ENCODE measurements at regions not wholly inside any gene's neighbourhood (a gene's known extent, or its start where the extent isn't known, plus 50 kb on each side); places are given as distances from the start of the nearest gene placed in this dataset.

GRCh38 chr5:4802044-4802443, 338.1 kb upstream of the ADAMTS16 start:
- no peak overlapping the region for H3K4me3 ChIP-seq (ENCODE audit: low read length in 2 of 2)
- peaks cover 0 to 3% of the 10 kb centered on the region in 2 donors for H3K9me3 ChIP-seq (ENCODE audit: control insufficient read depth in 2 of 2, low read length in 2 of 2)
- no peak overlapping the region for H3K27ac ChIP-seq (ENCODE audit: low read depth in 2 of 2, low read length in 2 of 2)
- no peaks in the 10 kb centered on the region for H3K27me3 ChIP-seq (ENCODE audit: control insufficient read depth in 2 of 2, insufficient read depth in 2 of 2, low read length in 2 of 2)
- no peak overlapping the region for H3K9ac ChIP-seq (ENCODE audit: low read depth in 1 of 2, low read length in 2 of 2)
- no peaks in the 10 kb centered on the region for H3K4me1 ChIP-seq (ENCODE audit: control insufficient read depth in 2 of 2, insufficient read depth in 2 of 2, low read length in 2 of 2)
- no peaks in the 10 kb centered on the region for H3K36me3 ChIP-seq (ENCODE audit: control insufficient read depth in 2 of 2, insufficient read depth in 2 of 2, low read length in 2 of 2)

- Histone ChIP-seq H3K27ac (ENCODE audit: low read depth in 2 of 2, low read length in 2 of 2) (no peak overlapping the region), H3K4me3 (ENCODE audit: low read length in 2 of 2) (no peak overlapping the region), H3K9ac (ENCODE audit: low read depth in 1 of 2, low read length in 2 of 2) (no peak overlapping the region), H3K9me3 (ENCODE audit: control insufficient read depth in 2 of 2, low read length in 2 of 2) (peaks cover 0 to 4% of the 10 kb centered on the region in 2 donors), H3K4me1 (ENCODE audit: control insufficient read depth in 2 of 2, insufficient read depth in 2 of 2, low read length in 2 of 2) (no peaks in the 10 kb centered on the region), H3K27me3 (ENCODE audit: control insufficient read depth in 2 of 2, insufficient read depth in 2 of 2, low read length in 2 of 2) (no peaks in the 10 kb centered on the region), H3K36me3 (ENCODE audit: control insufficient read depth in 2 of 2, insufficient read depth in 2 of 2, low read length in 2 of 2) (no peaks in the 10 kb centered on the region)
These were observed 335.3 kb upstream of the ADAMTS16 start for GRCh38 chr5:4804691-4805360.

GRCh38 chr5:4815002-4815401, 325.1 kb upstream of the ADAMTS16 start:
- Histone ChIP-seq H3K36me3 (ENCODE audit: control insufficient read depth in 2 of 2, insufficient read depth in 2 of 2, low read length in 2 of 2) (no peaks in the 10 kb centered on the region), H3K9me3 (ENCODE audit: control insufficient read depth in 2 of 2, low read length in 2 of 2) (no peaks in the 10 kb centered on the region), H3K4me3 (ENCODE audit: low read length in 2 of 2) (no peak overlapping the region), H3K9ac (ENCODE audit: low read depth in 1 of 2, low read length in 2 of 2) (no peak overlapping the region), H3K4me1 (ENCODE audit: control insufficient read depth in 2 of 2, insufficient read depth in 2 of 2, low read length in 2 of 2) (no peaks in the 10 kb centered on the region), H3K27ac (ENCODE audit: low read depth in 2 of 2, low read length in 2 of 2) (no peak overlapping the region), H3K27me3 (ENCODE audit: control insufficient read depth in 2 of 2, insufficient read depth in 2 of 2, low read length in 2 of 2) (no peaks in the 10 kb centered on the region)

GRCh38 chr5:4817767-4818166, 322.4 kb upstream of the ADAMTS16 start:
- H3K9me3 ChIP-seq (ENCODE audit: control insufficient read depth in 2 of 2, low read length in 2 of 2): no peaks in the 10 kb centered on the region
- no peaks in the 10 kb centered on the region for H3K36me3 ChIP-seq (ENCODE audit: control insufficient read depth in 2 of 2, insufficient read depth in 2 of 2, low read length in 2 of 2)
- H3K27ac ChIP-seq (ENCODE audit: low read depth in 2 of 2, low read length in 2 of 2): no peak overlapping the region
- no peaks in the 10 kb centered on the region for H3K4me1 ChIP-seq (ENCODE audit: control insufficient read depth in 2 of 2, insufficient read depth in 2 of 2, low read length in 2 of 2)
- no peak overlapping the region for H3K4me3 ChIP-seq (ENCODE audit: low read length in 2 of 2)
- no peaks in the 10 kb centered on the region for H3K27me3 ChIP-seq (ENCODE audit: control insufficient read depth in 2 of 2, insufficient read depth in 2 of 2, low read length in 2 of 2)
- no peak overlapping the region for H3K9ac ChIP-seq (ENCODE audit: low read depth in 1 of 2, low read length in 2 of 2)

- Histone ChIP-seq H3K4me1 (ENCODE audit: control insufficient read depth in 2 of 2, insufficient read depth in 2 of 2, low read length in 2 of 2) (no peaks in the 10 kb centered on the region), H3K9me3 (ENCODE audit: control insufficient read depth in 2 of 2, low read length in 2 of 2) (no peaks in the 10 kb centered on the region), H3K4me3 (ENCODE audit: low read length in 2 of 2) (no peak overlapping the region), H3K36me3 (ENCODE audit: control insufficient read depth in 2 of 2, insufficient read depth in 2 of 2, low read length in 2 of 2) (no peaks in the 10 kb centered on the region), H3K27ac (ENCODE audit: low read depth in 2 of 2, low read length in 2 of 2) (no peak overlapping the region), H3K9ac (ENCODE audit: low read depth in 1 of 2, low read length in 2 of 2) (no peak overlapping the region), H3K27me3 (ENCODE audit: control insufficient read depth in 2 of 2, insufficient read depth in 2 of 2, low read length in 2 of 2) (no peaks in the 10 kb centered on the region)
These were observed 308.8 kb upstream of the ADAMTS16 start for GRCh38 chr5:4831325-4831724.

GRCh38 chr5:4832471-4832870, 307.7 kb upstream of the ADAMTS16 start:
- Histone ChIP-seq H3K27me3 (ENCODE audit: control insufficient read depth in 2 of 2, insufficient read depth in 2 of 2, low read length in 2 of 2) (no peaks in the 10 kb centered on the region), H3K9me3 (ENCODE audit: control insufficient read depth in 2 of 2, low read length in 2 of 2) (no peaks in the 10 kb centered on the region), H3K36me3 (ENCODE audit: control insufficient read depth in 2 of 2, insufficient read depth in 2 of 2, low read length in 2 of 2) (no peaks in the 10 kb centered on the region), H3K4me3 (ENCODE audit: low read length in 2 of 2) (no peak overlapping the region), H3K4me1 (ENCODE audit: control insufficient read depth in 2 of 2, insufficient read depth in 2 of 2, low read length in 2 of 2) (no peaks in the 10 kb centered on the region), H3K27ac (ENCODE audit: low read depth in 2 of 2, low read length in 2 of 2) (no peak overlapping the region), H3K9ac (ENCODE audit: low read depth in 1 of 2, low read length in 2 of 2) (no peak overlapping the region)

GRCh38 chr5:4833104-4833738, 306.9 kb upstream of the ADAMTS16 start:
- Histone ChIP-seq H3K27me3 (ENCODE audit: control insufficient read depth in 2 of 2, insufficient read depth in 2 of 2, low read length in 2 of 2) (no peaks in the 10 kb centered on the region), H3K4me1 (ENCODE audit: control insufficient read depth in 2 of 2, insufficient read depth in 2 of 2, low read length in 2 of 2) (no peaks in the 10 kb centered on the region), H3K27ac (ENCODE audit: low read depth in 2 of 2, low read length in 2 of 2) (no peak overlapping the region), H3K9ac (ENCODE audit: low read depth in 1 of 2, low read length in 2 of 2) (no peak overlapping the region), H3K4me3 (ENCODE audit: low read length in 2 of 2) (no peak overlapping the region), H3K9me3 (ENCODE audit: control insufficient read depth in 2 of 2, low read length in 2 of 2) (no peaks in the 10 kb centered on the region), H3K36me3 (ENCODE audit: control insufficient read depth in 2 of 2, insufficient read depth in 2 of 2, low read length in 2 of 2) (no peaks in the 10 kb centered on the region)

- Histone ChIP-seq H3K9ac (ENCODE audit: low read depth in 1 of 2, low read length in 2 of 2) (no peak overlapping the region), H3K36me3 (ENCODE audit: control insufficient read depth in 2 of 2, insufficient read depth in 2 of 2, low read length in 2 of 2) (no peaks in the 10 kb centered on the region), H3K4me3 (ENCODE audit: low read length in 2 of 2) (no peak overlapping the region), H3K27ac (ENCODE audit: low read depth in 2 of 2, low read length in 2 of 2) (no peak overlapping the region), H3K9me3 (ENCODE audit: control insufficient read depth in 2 of 2, low read length in 2 of 2) (no peaks in the 10 kb centered on the region), H3K27me3 (ENCODE audit: control insufficient read depth in 2 of 2, insufficient read depth in 2 of 2, low read length in 2 of 2) (no peaks in the 10 kb centered on the region), H3K4me1 (ENCODE audit: control insufficient read depth in 2 of 2, insufficient read depth in 2 of 2, low read length in 2 of 2) (no peaks in the 10 kb centered on the region)
These were observed 302.6 kb upstream of the ADAMTS16 start for GRCh38 chr5:4837489-4838058.

GRCh38 chr5:4845221-4845620, 294.9 kb upstream of the ADAMTS16 start:
- H3K27me3 ChIP-seq (ENCODE audit: control insufficient read depth in 2 of 2, insufficient read depth in 2 of 2, low read length in 2 of 2): no peaks in the 10 kb centered on the region
- H3K27ac ChIP-seq (ENCODE audit: low read depth in 2 of 2, low read length in 2 of 2): no peak overlapping the region
- H3K9me3 ChIP-seq (ENCODE audit: control insufficient read depth in 2 of 2, low read length in 2 of 2): no peaks in the 10 kb centered on the region
- no peak overlapping the region for H3K9ac ChIP-seq (ENCODE audit: low read depth in 1 of 2, low read length in 2 of 2)
- H3K36me3 ChIP-seq (ENCODE audit: control insufficient read depth in 2 of 2, insufficient read depth in 2 of 2, low read length in 2 of 2): no peaks in the 10 kb centered on the region
- H3K4me1 ChIP-seq (ENCODE audit: control insufficient read depth in 2 of 2, insufficient read depth in 2 of 2, low read length in 2 of 2): no peaks in the 10 kb centered on the region
- no peak overlapping the region for H3K4me3 ChIP-seq (ENCODE audit: low read length in 2 of 2)

- Histone ChIP-seq H3K27me3 (ENCODE audit: control insufficient read depth in 2 of 2, insufficient read depth in 2 of 2, low read length in 2 of 2) (no peaks in the 10 kb centered on the region), H3K9me3 (ENCODE audit: control insufficient read depth in 2 of 2, low read length in 2 of 2) (no peaks in the 10 kb centered on the region), H3K9ac (ENCODE audit: low read depth in 1 of 2, low read length in 2 of 2) (no peak overlapping the region), H3K36me3 (ENCODE audit: control insufficient read depth in 2 of 2, insufficient read depth in 2 of 2, low read length in 2 of 2) (no peaks in the 10 kb centered on the region), H3K27ac (ENCODE audit: low read depth in 2 of 2, low read length in 2 of 2) (no peak overlapping the region), H3K4me3 (ENCODE audit: low read length in 2 of 2) (no peak overlapping the region), H3K4me1 (ENCODE audit: control insufficient read depth in 2 of 2, insufficient read depth in 2 of 2, low read length in 2 of 2) (no peaks in the 10 kb centered on the region)
These were observed 292.4 kb upstream of the ADAMTS16 start for GRCh38 chr5:4847766-4848165.
